ENCODE measurements at regions not wholly inside any gene's neighbourhood (a gene's known extent, or its start where the extent isn't known, plus 50 kb on each side); places are given as distances from the start of the nearest gene placed in this dataset.

DNA sequence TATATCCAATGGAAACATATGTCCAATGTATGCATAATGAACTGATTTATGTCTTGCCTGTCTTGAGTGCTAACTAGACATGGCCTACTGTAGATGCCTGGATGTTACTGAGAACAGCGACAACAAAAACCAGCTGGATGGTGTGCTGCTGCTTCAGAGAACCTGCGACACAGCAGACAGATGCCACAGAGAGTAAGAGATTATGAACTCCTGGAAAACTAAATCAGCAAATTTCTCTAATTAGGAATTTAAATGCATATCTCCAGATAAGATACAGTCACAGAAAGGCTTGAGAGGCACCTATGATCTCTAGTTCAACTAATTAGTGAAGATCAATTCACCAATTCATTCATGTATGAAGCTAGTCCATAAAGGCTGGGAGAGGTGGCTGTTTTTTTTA lies 1508.0 kb upstream of the TENM4 start:
- no peak for DNase-seq
- no peak for ATAC-seq (ENCODE audit: poor library complexity)
- no peaks in the 10 kb centered on the region for H3K9me3 ChIP-seq (ENCODE audit: control insufficient read depth in 1 of 2, insufficient read depth in 1 of 2, low read length in 2 of 2)
- Mint-ChIP-seq H3K36me3 (ENCODE audit: low read depth) (no peaks in the 10 kb centered on the region), H3K9me3 (peaks cover 6% of the 10 kb centered on the region), H3K4me1 (ENCODE audit: low read depth) (no peaks in the 10 kb centered on the region), H3K27ac (no peak overlapping the region), H3K27me3 (no peaks in the 10 kb centered on the region), H3K4me3 (no peak overlapping the region)
- no peak for TF ChIP-seq CTCF (IDR thresholded peaks at IDR 0.05)
- intact Hi-C loops (cut with DNase I, micrococcal nuclease) = no loop called here
- H3K27me3 ChIP-seq (ENCODE audit: control insufficient read depth in 1 of 2, insufficient read depth in 2 of 2, low read length in 2 of 2) = no peaks in the 10 kb centered on the region
- CTCF ChIA-PET = no interaction called here
- POLR2A ChIA-PET = no interaction called here
- H3K27ac ChIP-seq (ENCODE audit: low read depth in 1 of 2, low read length in 2 of 2) = no peak overlapping the region
- H3K4me3 ChIP-seq (ENCODE audit: low read length) = no peak overlapping the region
- H3K4me1 ChIP-seq (ENCODE audit: insufficient read depth, low read length) = no peaks in the 10 kb centered on the region
- no peaks in the 10 kb centered on the region for H3K36me3 ChIP-seq (ENCODE audit: insufficient read depth, low read length)

GRCh38 chr11:80944758-80945157 lies 1503.9 kb upstream of the TENM4 start:
- Mint-ChIP-seq H3K4me3 (no peak overlapping the region), H3K36me3 (ENCODE audit: low read depth) (no peaks in the 10 kb centered on the region), H3K4me1 (ENCODE audit: low read depth) (no peaks in the 10 kb centered on the region), H3K27ac (no peak overlapping the region), H3K27me3 (no peaks in the 10 kb centered on the region), H3K9me3 (no peaks in the 10 kb centered on the region)
- ChIA-PET POLR2A (no interaction called here), CTCF (no interaction called here)
- no peak for TF ChIP-seq CTCF (IDR thresholded peaks at IDR 0.05)
- no peaks in the 10 kb centered on the region for H3K36me3 ChIP-seq (ENCODE audit: insufficient read depth, low read length)
- no peak overlapping the region for H3K4me3 ChIP-seq (ENCODE audit: low read length)
- intact Hi-C loops (cut with DNase I, micrococcal nuclease) = no loop called here
- no peaks in the 10 kb centered on the region for H3K4me1 ChIP-seq (ENCODE audit: insufficient read depth, low read length)
- no peak for DNase-seq
- H3K27ac ChIP-seq (ENCODE audit: low read depth in 1 of 2, low read length in 2 of 2) = no peak overlapping the region
- H3K9me3 ChIP-seq (ENCODE audit: control insufficient read depth in 1 of 2, insufficient read depth in 1 of 2, low read length in 2 of 2) = no peaks in the 10 kb centered on the region
- ATAC-seq (ENCODE audit: poor library complexity) = no peak
- no peaks in the 10 kb centered on the region for H3K27me3 ChIP-seq (ENCODE audit: control insufficient read depth in 1 of 2, insufficient read depth in 2 of 2, low read length in 2 of 2)

GRCh38 chr11:80943226-80943625 lies 1502.4 kb upstream of the TENM4 start:
- Histone ChIP-seq H3K27me3 (ENCODE audit: control insufficient read depth in 1 of 2, insufficient read depth in 2 of 2, low read length in 2 of 2) (no peaks in the 10 kb centered on the region), H3K4me1 (ENCODE audit: insufficient read depth, low read length) (no peaks in the 10 kb centered on the region), H3K27ac (ENCODE audit: low read depth in 1 of 2, low read length in 2 of 2) (no peak overlapping the region), H3K4me3 (ENCODE audit: low read length) (no peak overlapping the region), H3K9me3 (ENCODE audit: control insufficient read depth in 1 of 2, insufficient read depth in 1 of 2, low read length in 2 of 2) (no peaks in the 10 kb centered on the region), H3K36me3 (ENCODE audit: insufficient read depth, low read length) (no peaks in the 10 kb centered on the region)
- DNase-seq = no peak
- H3K27me3 Mint-ChIP-seq = no peaks in the 10 kb centered on the region
- no peak overlapping the region for H3K4me3 Mint-ChIP-seq
- H3K36me3 Mint-ChIP-seq (ENCODE audit: low read depth) = no peaks in the 10 kb centered on the region
- ChIA-PET POLR2A (no interaction called here), CTCF (no interaction called here)
- intact Hi-C loops (cut with DNase I, micrococcal nuclease) = no loop called here
- no peak overlapping the region for H3K27ac Mint-ChIP-seq
- no peak for TF ChIP-seq CTCF (IDR thresholded peaks at IDR 0.05)
- peaks cover 3% of the 10 kb centered on the region for H3K9me3 Mint-ChIP-seq
- no peaks in the 10 kb centered on the region for H3K4me1 Mint-ChIP-seq (ENCODE audit: low read depth)
- ATAC-seq (ENCODE audit: poor library complexity) = no peak

All from CD4-positive, alpha-beta T cell (primary cell).